ENCODE measurements at regions not wholly inside any gene's neighbourhood (a gene's known extent, or its start where the extent isn't known, plus 50 kb on each side); places are given as distances from the start of the nearest gene placed in this dataset.

- no peak for DNase-seq (ENCODE audit: low read depth)
- H3K4me3 ChIP-seq (ENCODE audit: control insufficient read depth, low read depth, low read length) = no peak overlapping the region
- TF ChIP-seq, protein P1, sequence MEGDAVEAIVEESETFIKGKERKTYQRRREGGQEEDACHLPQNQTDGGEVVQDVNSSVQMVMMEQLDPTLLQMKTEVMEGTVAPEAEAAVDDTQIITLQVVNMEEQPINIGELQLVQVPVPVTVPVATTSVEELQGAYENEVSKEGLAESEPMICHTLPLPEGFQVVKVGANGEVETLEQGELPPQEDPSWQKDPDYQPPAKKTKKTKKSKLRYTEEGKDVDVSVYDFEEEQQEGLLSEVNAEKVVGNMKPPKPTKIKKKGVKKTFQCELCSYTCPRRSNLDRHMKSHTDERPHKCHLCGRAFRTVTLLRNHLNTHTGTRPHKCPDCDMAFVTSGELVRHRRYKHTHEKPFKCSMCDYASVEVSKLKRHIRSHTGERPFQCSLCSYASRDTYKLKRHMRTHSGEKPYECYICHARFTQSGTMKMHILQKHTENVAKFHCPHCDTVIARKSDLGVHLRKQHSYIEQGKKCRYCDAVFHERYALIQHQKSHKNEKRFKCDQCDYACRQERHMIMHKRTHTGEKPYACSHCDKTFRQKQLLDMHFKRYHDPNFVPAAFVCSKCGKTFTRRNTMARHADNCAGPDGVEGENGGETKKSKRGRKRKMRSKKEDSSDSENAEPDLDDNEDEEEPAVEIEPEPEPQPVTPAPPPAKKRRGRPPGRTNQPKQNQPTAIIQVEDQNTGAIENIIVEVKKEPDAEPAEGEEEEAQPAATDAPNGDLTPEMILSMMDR (conservative IDR thresholded peaks at IDR 0.05; ENCODE audit: control insufficient read depth, insufficient read depth, low read depth, low read length) = no peak
Measured at GRCh38 chr4:1514612-1515011, 108.4 kb upstream of the NKX1-1 start.

- no peak for DNase-seq (ENCODE audit: low read depth)
- TF ChIP-seq, protein P1 (conservative IDR thresholded peaks at IDR 0.05; ENCODE audit: control insufficient read depth, insufficient read depth, low read depth, low read length) = no peak
- no peak overlapping the region for H3K4me3 ChIP-seq (ENCODE audit: control insufficient read depth, low read depth, low read length)
Measured at GRCh38 chr4:1513936-1514483, 107.8 kb upstream of the NKX1-1 start.

- TF ChIP-seq, protein P1 (conservative IDR thresholded peaks at IDR 0.05; ENCODE audit: control insufficient read depth, insufficient read depth, low read depth, low read length) = no peak
- no peak overlapping the region for H3K4me3 ChIP-seq (ENCODE audit: control insufficient read depth, low read depth, low read length)
- no peak for DNase-seq (ENCODE audit: low read depth)
Measured at GRCh38 chr4:1512738-1513660, 106.8 kb upstream of the NKX1-1 start.

GRCh38 chr4:1512051-1512737, 106.0 kb upstream of the NKX1-1 start:
- DNase-seq (ENCODE audit: low read depth) = no peak
- no peak overlapping the region for H3K4me3 ChIP-seq (ENCODE audit: control insufficient read depth, low read depth, low read length)
- TF ChIP-seq, protein P1 (conservative IDR thresholded peaks at IDR 0.05; ENCODE audit: control insufficient read depth, insufficient read depth, low read depth, low read length) = no peak

GRCh38 chr4:1511441-1512041, 105.3 kb upstream of the NKX1-1 start:
- TF ChIP-seq, protein P1 (conservative IDR thresholded peaks at IDR 0.05; ENCODE audit: control insufficient read depth, insufficient read depth, low read depth, low read length) = no peak
- no peak overlapping the region for H3K4me3 ChIP-seq (ENCODE audit: control insufficient read depth, low read depth, low read length)
- peak; percentile 63 for DNase-seq (ENCODE audit: low read depth)

- TF ChIP-seq, protein P1 (conservative IDR thresholded peaks at IDR 0.05; ENCODE audit: control insufficient read depth, insufficient read depth, low read depth, low read length) = no peak
- DNase-seq (ENCODE audit: low read depth) = no peak
- no peak overlapping the region for H3K4me3 ChIP-seq (ENCODE audit: control insufficient read depth, low read depth, low read length)
Measured at GRCh38 chr4:1510931-1511330, 104.7 kb upstream of the NKX1-1 start.
